Activated T-helper 2 cell treated with anti-CD3 and anti-CD28 coated beads, Interferon-gamma antibody, Interleukin-2, Interleukin-4, amounts not matched to agents 10 μg/mL and 5 μg/mL and 100 μg/mL, durations not matched to agents 14 hours and 24 hours and 36 hours (primary cell): ENCODE measurements at regions not wholly inside any gene's neighbourhood (a gene's known extent, or its start where the extent isn't known, plus 50 kb on each side); places are given as distances from the start of the nearest gene placed in this dataset.

Source experiments
- DNase-seq: peaks from one replicate; pipeline ENCODE4 v3.0.0; 2021; ENCODE audit warnings: low spot score
- H3K27ac Mint-ChIP-seq: one replicate; pipeline ENCODE4 v1.8.0; 2021; ENCODE audit warnings: mixed read lengths
- H3K27me3 Mint-ChIP-seq: one replicate; pipeline ENCODE4 v1.8.0; 2021; ENCODE audit warnings: low read depth, mixed read lengths
- H3K36me3 Mint-ChIP-seq: one replicate; pipeline ENCODE4 v1.8.0; 2021; ENCODE audit warnings: low read depth, mixed read lengths
- H3K4me1 Mint-ChIP-seq: one replicate; pipeline ENCODE4 v1.8.0; 2021; ENCODE audit warnings: low read depth, mixed read lengths
- H3K4me3 Mint-ChIP-seq: one replicate; pipeline ENCODE4 v1.8.0; 2021; ENCODE audit warnings: low read depth, mild to moderate bottlenecking, moderate library complexity, mixed read lengths
- H3K9me3 Mint-ChIP-seq: one replicate; pipeline ENCODE4 v1.8.0; 2021; ENCODE audit warnings: mixed read lengths
- intact Hi-C: fragments of 100-400 bp; cut with micrococcal nuclease; formaldehyde crosslinking; loops from one replicate; pipeline ENCODE4 v1.15.1; 2023

GRCh38 chr2:196538646-196539045 is 100.9 kb upstream of the CCDC150 start:
- peaks cover 15% of the 10 kb centered on the region for H3K4me1 Mint-ChIP-seq
- no peak overlapping the region for H3K27ac Mint-ChIP-seq
- H3K9me3 Mint-ChIP-seq: no peaks in the 10 kb centered on the region
- H3K27me3 Mint-ChIP-seq: peaks cover 20% of the 10 kb centered on the region
- DNase-seq: no peak
- intact Hi-C loops: loop anchor here (10.0 kb wide), 2 partner anchors 216 to 1004 kb away; no protein-coding TSS in a partner anchor
- H3K36me3 Mint-ChIP-seq: no peaks in the 10 kb centered on the region
- no peak overlapping the region for H3K4me3 Mint-ChIP-seq

GRCh38 chr2:196544906-196545433 is 94.5 kb upstream of the CCDC150 start:
- H3K4me3 Mint-ChIP-seq: no peak overlapping the region
- no peaks in the 10 kb centered on the region for H3K36me3 Mint-ChIP-seq
- H3K9me3 Mint-ChIP-seq: no peaks in the 10 kb centered on the region
- intact Hi-C loops: no loop called here
- H3K27me3 Mint-ChIP-seq: peaks cover 16% of the 10 kb centered on the region
- H3K4me1 Mint-ChIP-seq: no peaks in the 10 kb centered on the region
- H3K27ac Mint-ChIP-seq: no peak overlapping the region
- DNase-seq: no peak

DNA sequence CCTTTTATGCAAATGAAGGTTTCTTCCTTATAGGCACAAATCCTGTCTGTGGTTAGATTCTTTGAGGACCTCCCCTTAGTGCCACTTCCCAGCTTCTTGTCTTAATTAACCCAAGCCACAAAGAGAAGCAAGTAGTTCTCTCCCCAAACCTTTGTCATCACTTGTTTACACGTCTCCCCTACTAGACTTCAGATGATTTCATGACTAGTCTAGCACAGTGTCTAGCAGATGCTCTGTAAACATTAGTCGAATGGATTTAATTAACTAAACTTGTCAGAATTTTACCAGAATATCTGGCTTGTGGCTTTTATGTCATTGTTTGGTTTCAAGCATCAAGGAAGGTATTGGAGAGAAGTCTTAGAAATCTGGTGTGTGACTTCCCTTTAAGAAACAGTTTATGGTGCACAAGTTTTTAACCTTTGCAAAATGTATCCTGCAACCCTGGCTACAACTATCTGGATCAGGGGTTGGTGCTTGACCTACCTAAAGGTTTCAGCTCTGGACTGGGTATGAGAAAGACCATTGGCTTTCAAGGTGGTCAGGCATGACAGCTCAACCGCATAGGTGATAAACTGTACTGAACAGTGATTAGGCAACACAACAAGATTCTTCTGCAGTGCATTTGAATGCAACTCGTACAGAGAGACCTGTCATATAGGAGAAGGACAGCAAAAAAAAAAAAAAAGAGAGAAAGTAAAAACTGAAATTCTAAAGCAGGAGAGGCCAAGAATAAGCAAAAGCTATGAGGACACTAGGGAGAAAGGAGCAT is 93.2 kb upstream of the CCDC150 start:
- Mint-ChIP-seq H3K4me3 (no peak overlapping the region), H3K4me1 (no peaks in the 10 kb centered on the region), H3K27me3 (peaks cover 18% of the 10 kb centered on the region), H3K27ac (no peak overlapping the region), H3K36me3 (no peaks in the 10 kb centered on the region), H3K9me3 (no peaks in the 10 kb centered on the region)
- intact Hi-C loops: no loop called here
- DNase-seq: no peak

DNA sequence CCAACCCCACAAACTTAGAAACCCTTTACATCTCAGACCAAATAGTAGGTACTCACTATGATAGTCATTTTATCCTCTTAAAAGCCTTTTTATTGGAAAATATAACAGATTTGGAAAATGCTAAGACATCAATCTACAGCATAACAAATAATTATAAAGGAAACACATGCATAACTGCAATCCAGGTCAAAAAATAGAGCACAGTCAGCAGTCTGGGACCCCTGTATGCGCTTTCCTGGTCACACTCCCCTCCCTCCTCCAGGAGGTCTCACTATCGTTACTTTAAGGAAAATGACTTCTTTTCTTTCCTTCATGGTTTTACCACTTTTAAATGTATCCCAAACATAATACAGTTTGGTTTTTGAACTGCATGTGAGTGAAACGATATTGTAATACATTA is 90.5 kb upstream of the CCDC150 start:
- Mint-ChIP-seq H3K4me3 (no peak overlapping the region), H3K9me3 (no peaks in the 10 kb centered on the region), H3K4me1 (no peaks in the 10 kb centered on the region), H3K27ac (no peak overlapping the region), H3K27me3 (peaks cover 25% of the 10 kb centered on the region), H3K36me3 (no peaks in the 10 kb centered on the region)
- no peak for DNase-seq
- intact Hi-C loops: no loop called here

DNA sequence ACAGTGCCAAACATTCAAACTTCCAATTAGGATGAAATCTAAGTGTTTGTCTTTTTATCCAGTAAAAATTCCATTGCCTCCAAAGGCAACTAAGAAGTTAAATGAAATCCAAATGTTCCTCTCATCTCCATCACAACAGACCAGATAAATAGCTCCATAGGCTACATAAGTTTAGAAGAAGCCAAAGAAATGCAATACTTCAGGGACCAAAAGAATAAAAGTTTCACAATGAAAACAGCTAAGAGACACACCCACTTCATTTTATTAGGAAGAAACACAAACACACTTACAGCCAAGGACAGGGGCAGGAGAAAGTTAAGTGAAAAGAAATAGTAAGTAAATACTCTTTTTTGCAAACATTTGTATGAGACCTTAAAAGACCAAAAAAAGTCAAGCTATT is 88.5 kb upstream of the CCDC150 start:
- Mint-ChIP-seq H3K4me1 (no peaks in the 10 kb centered on the region), H3K9me3 (no peaks in the 10 kb centered on the region), H3K36me3 (no peaks in the 10 kb centered on the region), H3K27me3 (peaks cover 27% of the 10 kb centered on the region), H3K4me3 (no peak overlapping the region), H3K27ac (no peak overlapping the region)
- intact Hi-C loops: no loop called here
- no peak for DNase-seq

DNA sequence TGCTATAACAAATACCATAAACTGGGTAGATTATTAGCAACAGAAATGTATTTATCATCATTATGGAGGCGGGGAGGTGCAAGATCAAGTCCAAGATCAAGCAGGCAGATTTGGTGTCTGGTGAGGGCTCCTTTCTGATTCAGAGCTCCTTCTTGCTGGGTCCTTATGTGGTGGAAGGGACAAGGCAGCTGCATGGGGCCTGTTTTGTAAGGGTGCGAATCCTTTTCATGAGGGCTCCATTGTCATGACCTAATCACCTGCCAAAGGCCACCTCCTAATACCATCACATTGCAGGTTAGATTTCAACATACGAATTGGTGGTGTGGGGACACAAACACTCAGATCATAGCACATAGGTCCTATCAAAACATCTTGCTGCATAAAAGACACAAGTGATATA is 84.4 kb upstream of the CCDC150 start:
- H3K27ac Mint-ChIP-seq: no peak overlapping the region
- no peak for DNase-seq
- intact Hi-C loops: no loop called here
- H3K4me1 Mint-ChIP-seq: no peaks in the 10 kb centered on the region
- no peak overlapping the region for H3K4me3 Mint-ChIP-seq
- no peaks in the 10 kb centered on the region for H3K9me3 Mint-ChIP-seq
- H3K27me3 Mint-ChIP-seq: peaks cover 26% of the 10 kb centered on the region
- H3K36me3 Mint-ChIP-seq: no peaks in the 10 kb centered on the region

DNA sequence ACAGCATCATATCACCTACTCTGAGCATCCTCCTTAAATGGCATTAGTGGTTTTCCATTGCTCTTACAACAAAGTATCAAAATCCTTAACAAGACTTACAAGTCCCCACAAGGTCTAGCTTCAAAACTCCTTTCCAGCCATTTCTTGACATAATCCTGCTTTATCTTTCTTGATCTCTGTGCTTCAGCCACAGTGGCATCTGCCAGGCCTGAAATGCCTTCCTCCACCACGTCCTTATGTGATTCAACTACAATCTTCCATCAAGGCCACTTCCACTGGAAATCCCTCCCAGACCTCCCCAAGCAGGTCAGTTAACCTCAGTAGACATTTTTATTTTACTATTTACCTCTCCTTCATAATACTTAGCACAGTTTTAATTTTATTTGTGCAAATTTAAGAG is 83.8 kb upstream of the CCDC150 start:
- Mint-ChIP-seq H3K36me3 (no peaks in the 10 kb centered on the region), H3K4me3 (no peak overlapping the region), H3K27me3 (peaks cover 25% of the 10 kb centered on the region), H3K4me1 (no peaks in the 10 kb centered on the region), H3K9me3 (no peaks in the 10 kb centered on the region), H3K27ac (no peak overlapping the region)
- intact Hi-C loops: no loop called here
- no peak for DNase-seq

GRCh38 chr2:196558497-196558896 is 81.0 kb upstream of the CCDC150 start:
- DNase-seq: no peak
- intact Hi-C loops: no loop called here
- H3K4me1 Mint-ChIP-seq: no peaks in the 10 kb centered on the region
- H3K9me3 Mint-ChIP-seq: no peaks in the 10 kb centered on the region
- H3K27me3 Mint-ChIP-seq: peaks cover 23% of the 10 kb centered on the region
- no peak overlapping the region for H3K4me3 Mint-ChIP-seq
- H3K36me3 Mint-ChIP-seq: no peaks in the 10 kb centered on the region
- no peak overlapping the region for H3K27ac Mint-ChIP-seq

- no peak for DNase-seq
- H3K27ac Mint-ChIP-seq: no peak overlapping the region
- no peaks in the 10 kb centered on the region for H3K9me3 Mint-ChIP-seq
- H3K36me3 Mint-ChIP-seq: no peaks in the 10 kb centered on the region
- H3K4me1 Mint-ChIP-seq: peaks cover 1% of the 10 kb centered on the region
- intact Hi-C loops: no loop called here
- no peak overlapping the region for H3K4me3 Mint-ChIP-seq
- H3K27me3 Mint-ChIP-seq: peaks cover 37% of the 10 kb centered on the region
Measured at GRCh38 chr2:196563876-196564275, 75.6 kb upstream of the CCDC150 start.

GRCh38 chr2:196565106-196565765 is 74.3 kb upstream of the CCDC150 start:
- H3K27me3 Mint-ChIP-seq: peaks cover 33% of the 10 kb centered on the region
- H3K9me3 Mint-ChIP-seq: no peaks in the 10 kb centered on the region
- no peak for DNase-seq
- peaks cover 1% of the 10 kb centered on the region for H3K4me1 Mint-ChIP-seq
- no peaks in the 10 kb centered on the region for H3K36me3 Mint-ChIP-seq
- no peak overlapping the region for H3K4me3 Mint-ChIP-seq
- intact Hi-C loops: no loop called here
- no peak overlapping the region for H3K27ac Mint-ChIP-seq

DNA sequence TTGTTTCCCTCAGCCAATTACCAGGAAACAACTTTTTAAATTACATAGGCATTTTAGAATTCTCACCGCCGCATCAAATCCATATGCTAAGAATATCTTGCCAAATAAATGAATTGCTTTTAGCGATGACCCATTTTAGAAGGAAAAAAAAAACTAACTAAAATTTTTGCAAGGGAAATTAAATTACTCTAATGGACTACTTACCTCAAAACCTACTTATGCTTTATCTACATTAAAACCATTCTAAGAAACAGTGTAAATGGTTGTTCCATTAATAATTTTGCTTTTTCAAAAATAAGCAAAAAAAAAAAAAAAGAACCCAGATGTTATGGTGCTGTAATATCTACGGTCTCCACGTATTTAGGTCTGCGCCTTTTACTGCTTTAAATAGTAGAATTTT is 73.5 kb upstream of the CCDC150 start:
- H3K4me3 Mint-ChIP-seq: no peak overlapping the region
- H3K27ac Mint-ChIP-seq: no peak overlapping the region
- DNase-seq: no peak
- H3K27me3 Mint-ChIP-seq: peaks cover 33% of the 10 kb centered on the region
- intact Hi-C loops: no loop called here
- H3K9me3 Mint-ChIP-seq: no peaks in the 10 kb centered on the region
- peaks cover 1% of the 10 kb centered on the region for H3K4me1 Mint-ChIP-seq
- H3K36me3 Mint-ChIP-seq: no peaks in the 10 kb centered on the region

DNA sequence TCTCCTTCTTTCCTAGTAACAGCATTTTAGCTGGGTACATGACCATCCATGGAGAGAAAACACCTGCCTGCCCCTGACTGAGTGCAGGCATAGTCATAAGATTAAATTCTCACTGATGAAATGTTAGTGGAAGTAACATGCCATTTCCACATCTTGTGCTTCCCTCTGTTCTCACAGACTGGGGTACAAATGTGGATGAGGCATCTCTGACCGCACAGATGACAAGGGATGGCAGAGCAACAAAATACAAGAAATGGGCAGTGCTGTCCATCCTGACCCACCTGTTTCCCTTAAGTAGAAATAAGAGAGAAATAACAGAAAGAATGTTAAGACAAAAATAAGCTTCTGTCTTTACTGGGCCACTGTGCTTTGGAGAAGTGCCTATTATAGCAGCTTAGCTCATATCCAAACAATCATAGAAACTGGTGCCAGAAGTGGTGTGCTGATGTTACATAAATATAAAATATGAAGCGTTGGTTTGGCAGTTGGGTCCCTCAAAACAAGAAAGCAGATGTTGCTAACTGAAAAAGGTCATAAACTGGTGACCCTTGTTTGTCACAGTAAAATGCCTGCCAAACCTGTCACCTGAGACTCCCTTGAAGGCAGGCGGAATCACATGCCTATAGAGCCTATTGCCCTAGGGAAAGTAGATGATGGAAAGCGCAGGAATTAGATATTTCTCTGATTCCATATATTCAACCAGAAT is 72.4 kb upstream of the CCDC150 start:
- intact Hi-C loops: no loop called here
- Mint-ChIP-seq H3K4me1 (peaks cover 1% of the 10 kb centered on the region), H3K4me3 (no peak overlapping the region), H3K36me3 (no peaks in the 10 kb centered on the region), H3K27ac (no peak overlapping the region), H3K27me3 (peaks cover 27% of the 10 kb centered on the region), H3K9me3 (peaks cover 3% of the 10 kb centered on the region)
- no peak for DNase-seq

GRCh38 chr2:196568506-196568905 is 71.0 kb upstream of the CCDC150 start:
- no peak overlapping the region for H3K27ac Mint-ChIP-seq
- intact Hi-C loops: no loop called here
- peaks cover 3% of the 10 kb centered on the region for H3K9me3 Mint-ChIP-seq
- H3K27me3 Mint-ChIP-seq: peaks cover 25% of the 10 kb centered on the region
- H3K36me3 Mint-ChIP-seq: no peaks in the 10 kb centered on the region
- no peak for DNase-seq
- H3K4me3 Mint-ChIP-seq: no peak overlapping the region
- peaks cover 1% of the 10 kb centered on the region for H3K4me1 Mint-ChIP-seq
